ENCODE measurements at regions not wholly inside any gene's neighbourhood (a gene's known extent, or its start where the extent isn't known, plus 50 kb on each side); places are given as distances from the start of the nearest gene placed in this dataset.

DNA sequence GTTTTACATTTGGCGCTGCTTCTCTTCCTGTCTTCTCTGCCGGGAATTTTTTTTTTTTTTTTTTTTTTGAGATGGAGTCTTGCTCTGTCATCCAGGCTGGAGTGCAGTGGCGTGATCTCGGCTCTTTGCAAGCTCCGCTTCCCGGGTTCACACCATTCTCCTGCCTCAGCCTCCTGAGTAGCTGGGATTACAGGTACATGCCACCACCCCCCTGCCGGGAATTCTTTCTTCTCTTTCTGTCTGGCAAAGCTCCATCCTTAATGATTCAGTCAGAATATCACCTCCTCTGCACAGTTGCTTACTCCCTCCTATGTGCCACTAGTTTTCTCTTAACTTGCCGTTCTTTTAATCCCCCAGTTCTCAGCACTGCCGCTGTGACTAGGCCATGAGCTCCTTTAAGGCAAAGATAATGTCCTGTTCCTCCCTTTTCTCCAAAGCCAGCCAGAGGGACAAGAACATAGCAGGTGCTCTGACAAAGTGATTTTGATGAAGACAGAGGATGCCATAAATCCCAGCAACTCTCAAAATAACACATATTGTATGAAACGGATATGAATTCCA is 112.1 kb upstream of the LRATD1 start:
- TF ChIP-seq POLR2A (IDR thresholded peaks at IDR 0.05) (no peak), EP300 (IDR thresholded peaks at IDR 0.05) (no peak)
- TF ChIP-seq, protein P1, sequence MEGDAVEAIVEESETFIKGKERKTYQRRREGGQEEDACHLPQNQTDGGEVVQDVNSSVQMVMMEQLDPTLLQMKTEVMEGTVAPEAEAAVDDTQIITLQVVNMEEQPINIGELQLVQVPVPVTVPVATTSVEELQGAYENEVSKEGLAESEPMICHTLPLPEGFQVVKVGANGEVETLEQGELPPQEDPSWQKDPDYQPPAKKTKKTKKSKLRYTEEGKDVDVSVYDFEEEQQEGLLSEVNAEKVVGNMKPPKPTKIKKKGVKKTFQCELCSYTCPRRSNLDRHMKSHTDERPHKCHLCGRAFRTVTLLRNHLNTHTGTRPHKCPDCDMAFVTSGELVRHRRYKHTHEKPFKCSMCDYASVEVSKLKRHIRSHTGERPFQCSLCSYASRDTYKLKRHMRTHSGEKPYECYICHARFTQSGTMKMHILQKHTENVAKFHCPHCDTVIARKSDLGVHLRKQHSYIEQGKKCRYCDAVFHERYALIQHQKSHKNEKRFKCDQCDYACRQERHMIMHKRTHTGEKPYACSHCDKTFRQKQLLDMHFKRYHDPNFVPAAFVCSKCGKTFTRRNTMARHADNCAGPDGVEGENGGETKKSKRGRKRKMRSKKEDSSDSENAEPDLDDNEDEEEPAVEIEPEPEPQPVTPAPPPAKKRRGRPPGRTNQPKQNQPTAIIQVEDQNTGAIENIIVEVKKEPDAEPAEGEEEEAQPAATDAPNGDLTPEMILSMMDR (IDR thresholded peaks at IDR 0.05): no peak

All from tibial nerve (tissue), 4 donors.